DOHH2 (cell line): ENCODE measurements at regions not wholly inside any gene's neighbourhood (a gene's known extent, or its start where the extent isn't known, plus 50 kb on each side); places are given as distances from the start of the nearest gene placed in this dataset.

Source experiments
- EZH2phosphoT487 ChIP-seq: fragments of 200-600 bp; sonication (generic); IDR thresholded peaks from 2 replicates; pipeline ENCODE4 v1.6.1; 2017; ENCODE audit warnings: borderline replicate concordance, mild to moderate bottlenecking, antibody characterized with exemption, low read length, moderate library complexity, mixed read lengths
- TF ChIP-seq, protein P1 (sequence below): fragments of 200-600 bp; sonication (generic); IDR thresholded peaks from one replicate; pipeline ENCODE4 v1.5.1; 2014; ENCODE audit warnings: antibody characterized with exemption, mild to moderate bottlenecking, low read depth, low read length; ENCODE audit not compliant: poor library complexity, severe bottlenecking

DNA sequence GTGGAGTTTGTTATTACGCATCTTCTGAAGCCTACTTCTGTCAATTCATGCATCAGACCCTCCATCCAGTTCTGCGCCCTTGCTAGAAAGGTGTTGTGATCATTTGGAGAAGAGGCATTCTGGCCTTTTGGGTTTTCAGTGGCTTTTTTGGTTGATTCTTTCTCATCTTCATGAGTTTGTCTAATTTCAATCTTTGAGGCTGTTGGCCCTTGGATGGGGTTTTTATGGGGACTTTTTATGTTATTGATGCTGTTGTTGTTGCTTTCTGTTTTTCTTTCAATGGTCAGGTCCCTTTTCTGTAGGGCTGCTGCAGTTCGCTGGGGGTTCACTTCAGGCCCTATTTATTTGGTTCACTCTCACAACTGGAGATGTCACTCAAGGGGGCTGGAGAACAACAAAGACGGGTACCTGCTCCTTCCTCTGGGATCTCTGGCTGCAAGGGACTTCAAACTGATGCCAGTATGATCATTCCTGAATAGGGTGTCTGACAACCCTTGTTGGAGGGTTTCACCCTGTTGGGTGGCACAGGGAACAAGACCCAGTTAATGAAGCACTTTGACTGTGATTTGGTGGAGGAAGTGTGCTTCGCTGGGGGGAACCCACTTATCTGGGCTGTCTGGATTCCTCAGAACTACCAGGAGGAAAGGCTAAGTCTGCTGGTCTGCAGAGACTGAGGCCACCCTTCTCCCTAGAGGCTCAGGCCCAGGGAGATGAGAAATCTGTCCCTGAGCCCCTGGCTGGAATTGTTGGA lies 226.7 kb upstream of the PTGER4 start:
- no peak for TF ChIP-seq EZH2phosphoT487
- TF ChIP-seq, protein P1, sequence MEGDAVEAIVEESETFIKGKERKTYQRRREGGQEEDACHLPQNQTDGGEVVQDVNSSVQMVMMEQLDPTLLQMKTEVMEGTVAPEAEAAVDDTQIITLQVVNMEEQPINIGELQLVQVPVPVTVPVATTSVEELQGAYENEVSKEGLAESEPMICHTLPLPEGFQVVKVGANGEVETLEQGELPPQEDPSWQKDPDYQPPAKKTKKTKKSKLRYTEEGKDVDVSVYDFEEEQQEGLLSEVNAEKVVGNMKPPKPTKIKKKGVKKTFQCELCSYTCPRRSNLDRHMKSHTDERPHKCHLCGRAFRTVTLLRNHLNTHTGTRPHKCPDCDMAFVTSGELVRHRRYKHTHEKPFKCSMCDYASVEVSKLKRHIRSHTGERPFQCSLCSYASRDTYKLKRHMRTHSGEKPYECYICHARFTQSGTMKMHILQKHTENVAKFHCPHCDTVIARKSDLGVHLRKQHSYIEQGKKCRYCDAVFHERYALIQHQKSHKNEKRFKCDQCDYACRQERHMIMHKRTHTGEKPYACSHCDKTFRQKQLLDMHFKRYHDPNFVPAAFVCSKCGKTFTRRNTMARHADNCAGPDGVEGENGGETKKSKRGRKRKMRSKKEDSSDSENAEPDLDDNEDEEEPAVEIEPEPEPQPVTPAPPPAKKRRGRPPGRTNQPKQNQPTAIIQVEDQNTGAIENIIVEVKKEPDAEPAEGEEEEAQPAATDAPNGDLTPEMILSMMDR = no peak
